Right cardiac atrium (tissue), 5 donors: ENCODE measurements at regions not wholly inside any gene's neighbourhood (a gene's known extent, or its start where the extent isn't known, plus 50 kb on each side); places are given as distances from the start of the nearest gene placed in this dataset.

Experiments
- ATAC-seq, 2 donors: fragments of 200-7000 bp; cut with Tn5 transposase; one replicate each; pipeline versions ENCODE4 v1.8.0 to v1.9.1; 2020; ENCODE audit warnings: moderate library complexity in 2 of 2, mild to moderate bottlenecking in 1 of 2
- DNase-seq, 3 donors: peaks; one replicate each; pipeline ENCODE4 v3.0.0-alpha.2; 2020
- H3K27ac ChIP-seq: one replicate; pipeline ENCODE4 v1.5.1; 2013; ENCODE audit warnings: mild to moderate bottlenecking, low read length, control low read depth, moderate library complexity
- H3K27me3 ChIP-seq: one replicate; pipeline ENCODE4 v1.6.1; 2013; ENCODE audit not compliant: control insufficient read depth, insufficient read depth
- H3K4me1 ChIP-seq: one replicate; pipeline ENCODE4 v1.6.1; 2013; ENCODE audit warnings: low read length; ENCODE audit not compliant: control insufficient read depth, insufficient read depth
- H3K4me3 ChIP-seq: one replicate; pipeline ENCODE4 v1.5.1; 2013; ENCODE audit warnings: low read length, control low read depth
- H3K9me3 ChIP-seq: one replicate; pipeline ENCODE4 v1.6.1; 2013; ENCODE audit warnings: low read length; ENCODE audit not compliant: control insufficient read depth
- WGBS: extraction: QIAGEN DNeasy Blood & Tissue Kit; methylation state at CpG from one replicate; pipeline ENCODE4 v1.1.7; 2013; 5-methylcytosine and 5-hydroxymethylcytosine counted together
- intact Hi-C, 4 donors: fragments of 100-400 bp; cut with DNase I; formaldehyde crosslinking; loops; one replicate each; pipeline versions ENCODE4 v1.11.0 to v1.14.0; 2022 to 2023
- donor health status: healthy with polysubstance abuse.
- donor health status: DM: no; HTN: yes; CAD: no.
- donor health status: DM: no; HTN: no; CAD: no.
- donor health status: DM: no; HTN: yes; CAD: no; lungs with severe emphysema.
- donor health status: DM: yes; HTN: yes; CAD: no.

DNA sequence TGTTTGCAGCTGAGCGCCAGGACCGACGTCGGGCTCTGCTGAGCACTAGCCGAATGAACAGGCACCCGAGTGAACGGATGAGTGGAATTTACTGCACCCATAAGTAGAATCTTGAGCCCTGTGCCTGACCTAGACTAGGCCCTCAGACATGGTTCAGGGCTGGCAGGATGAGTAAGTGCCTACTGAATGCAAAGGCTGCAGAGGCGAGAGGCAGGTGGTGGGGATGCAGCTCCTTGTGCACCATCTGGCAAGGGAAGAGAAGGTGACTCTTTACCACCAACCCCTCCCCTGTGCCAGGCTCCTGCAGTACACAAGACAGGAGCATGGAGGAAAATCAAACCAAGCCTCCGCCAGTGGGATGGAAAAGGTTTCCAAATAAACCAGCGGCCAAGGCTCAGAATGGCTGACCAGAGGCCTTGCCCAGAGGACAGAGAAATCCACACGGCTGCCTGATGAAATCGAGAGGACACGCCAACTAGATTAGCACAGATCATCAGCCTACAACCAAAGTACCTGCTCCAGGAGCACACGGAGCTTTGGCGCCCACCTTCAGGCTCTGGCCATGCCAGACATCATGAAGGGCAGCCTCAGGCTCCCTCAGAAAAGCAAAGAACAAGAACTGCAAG is 141.7 kb upstream of the IQSEC1 start:
- Histone ChIP-seq H3K4me1 (no peaks in the 10 kb centered on the region), H3K27ac (no peak overlapping the region), H3K27me3 (no peaks in the 10 kb centered on the region), H3K9me3 (no peaks in the 10 kb centered on the region), H3K4me3 (no peak overlapping the region)
- DNase-seq (no peak), ATAC-seq (no peak)
- WGBS = 92% methylated on average over 15 of the region's 15 CpGs
- intact Hi-C loops = no loop called here

DNA sequence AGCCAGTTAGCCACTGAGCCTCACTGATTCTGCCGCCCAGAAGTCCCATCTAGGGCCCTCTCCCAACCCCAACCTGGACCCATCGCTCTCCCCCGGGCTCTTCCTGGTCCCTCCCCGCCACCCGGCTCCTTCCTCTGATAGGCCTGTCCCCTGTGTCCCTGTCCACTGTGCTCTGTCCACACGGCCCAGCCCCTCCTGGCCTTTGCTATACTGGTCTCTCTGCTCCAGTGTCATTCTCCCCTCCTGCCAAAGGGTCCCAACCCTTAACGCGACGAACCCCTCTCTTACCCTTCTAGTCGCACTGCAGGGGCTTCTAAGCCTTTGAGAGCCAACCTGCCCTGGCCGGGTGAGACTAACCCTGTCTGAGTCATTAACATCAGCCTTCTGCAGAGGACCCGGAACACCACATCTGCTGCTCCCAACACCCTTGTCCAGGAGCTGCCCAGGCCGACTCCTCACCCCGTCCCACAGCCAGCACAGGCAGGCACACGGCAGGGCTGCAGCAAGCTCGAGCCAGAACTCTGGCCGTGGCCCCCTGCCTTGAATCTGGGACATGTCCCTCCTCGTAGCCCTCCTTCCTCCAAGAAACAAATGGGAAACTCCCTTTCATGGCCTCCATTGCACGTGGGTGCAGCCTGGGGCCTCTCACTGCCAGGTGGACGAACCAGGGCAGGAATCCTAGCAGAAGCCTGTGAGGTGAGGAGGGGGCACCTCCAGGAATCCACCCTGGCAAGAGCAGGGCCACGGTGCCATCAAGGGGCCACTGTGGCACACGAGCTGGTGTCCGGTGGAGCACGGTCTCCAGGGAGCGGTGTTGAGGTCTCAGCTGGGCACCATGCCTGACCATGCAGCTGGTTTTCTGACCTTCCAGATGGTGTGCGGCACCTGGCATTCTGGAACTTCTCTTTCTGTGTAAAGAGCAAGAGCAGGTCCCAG is 140.9 kb upstream of the IQSEC1 start:
- ATAC-seq = no peak
- no peak overlapping the region for H3K27ac ChIP-seq
- H3K27me3 ChIP-seq = no peaks in the 10 kb centered on the region
- WGBS = 87% methylated on average over 26 of the region's 26 CpGs
- H3K4me1 ChIP-seq = no peaks in the 10 kb centered on the region
- DNase-seq = peak in 1 of 3 donors; percentile 40
- no peaks in the 10 kb centered on the region for H3K9me3 ChIP-seq
- no peak overlapping the region for H3K4me3 ChIP-seq
- intact Hi-C loops = no loop called here

DNA sequence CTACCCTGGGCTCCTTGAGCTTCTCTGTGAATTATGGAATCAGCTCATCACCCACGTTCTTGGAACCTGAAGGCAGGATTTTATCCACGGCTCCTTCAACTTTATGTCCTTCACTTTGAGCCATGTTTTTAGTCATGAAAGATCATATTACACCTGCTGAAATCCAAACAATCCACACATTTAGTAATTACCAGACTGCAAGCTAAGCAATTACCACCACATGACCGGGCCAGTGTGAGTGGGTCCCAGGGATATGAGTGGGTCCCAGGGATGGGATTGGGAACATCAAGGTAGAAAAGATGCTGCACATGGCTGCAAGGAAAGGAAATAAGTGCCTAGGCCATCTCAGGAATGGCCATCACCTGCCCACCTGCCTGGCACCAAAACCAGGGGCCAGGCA is 140.3 kb upstream of the IQSEC1 start:
- WGBS = 90% methylated on average over 3 of the region's 3 CpGs
- Histone ChIP-seq H3K9me3 (no peaks in the 10 kb centered on the region), H3K27ac (no peak overlapping the region), H3K4me1 (no peaks in the 10 kb centered on the region), H3K27me3 (no peaks in the 10 kb centered on the region), H3K4me3 (no peak overlapping the region)
- DNase-seq = no peak
- ATAC-seq = no peak
- intact Hi-C loops = no loop called here

DNA sequence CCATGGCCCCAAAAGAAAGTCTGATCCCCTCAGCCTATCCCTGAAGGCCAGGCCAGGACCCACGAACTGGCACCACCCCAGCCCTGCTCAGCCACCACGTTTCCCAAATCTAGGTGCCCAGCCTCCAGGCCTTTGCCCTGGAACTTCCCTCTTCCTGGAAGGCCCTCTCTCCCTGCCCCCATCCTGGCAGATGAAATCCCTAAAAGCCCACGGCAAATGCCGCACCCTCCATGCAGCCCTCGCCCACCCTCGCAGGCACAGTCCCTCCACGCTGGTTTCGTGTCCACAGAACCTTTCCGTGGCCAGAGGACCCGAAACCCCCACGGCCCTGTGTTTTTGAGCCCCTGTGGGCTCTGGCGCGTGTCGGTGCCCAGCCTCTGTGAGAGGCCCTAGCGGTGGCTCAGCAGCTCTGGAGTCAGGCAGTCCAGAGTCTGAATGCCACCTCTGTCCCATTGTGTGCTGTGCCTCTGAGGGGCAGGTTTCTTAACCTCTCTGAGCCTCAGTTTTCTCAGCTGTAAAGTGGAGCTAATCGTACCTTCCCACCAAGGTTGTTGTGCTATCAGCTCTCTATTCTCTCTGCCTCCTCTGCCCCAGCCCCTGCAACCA is 138.5 kb upstream of the IQSEC1 start:
- Histone ChIP-seq H3K27me3 (no peaks in the 10 kb centered on the region), H3K4me1 (no peaks in the 10 kb centered on the region), H3K27ac (no peak overlapping the region), H3K4me3 (no peak overlapping the region), H3K9me3 (no peaks in the 10 kb centered on the region)
- intact Hi-C loops = no loop called here
- peak in 1 of 3 donors; percentile 21 for DNase-seq
- no peak for ATAC-seq
- 84% methylated on average over 16 of the region's 16 CpGs for WGBS

DNA sequence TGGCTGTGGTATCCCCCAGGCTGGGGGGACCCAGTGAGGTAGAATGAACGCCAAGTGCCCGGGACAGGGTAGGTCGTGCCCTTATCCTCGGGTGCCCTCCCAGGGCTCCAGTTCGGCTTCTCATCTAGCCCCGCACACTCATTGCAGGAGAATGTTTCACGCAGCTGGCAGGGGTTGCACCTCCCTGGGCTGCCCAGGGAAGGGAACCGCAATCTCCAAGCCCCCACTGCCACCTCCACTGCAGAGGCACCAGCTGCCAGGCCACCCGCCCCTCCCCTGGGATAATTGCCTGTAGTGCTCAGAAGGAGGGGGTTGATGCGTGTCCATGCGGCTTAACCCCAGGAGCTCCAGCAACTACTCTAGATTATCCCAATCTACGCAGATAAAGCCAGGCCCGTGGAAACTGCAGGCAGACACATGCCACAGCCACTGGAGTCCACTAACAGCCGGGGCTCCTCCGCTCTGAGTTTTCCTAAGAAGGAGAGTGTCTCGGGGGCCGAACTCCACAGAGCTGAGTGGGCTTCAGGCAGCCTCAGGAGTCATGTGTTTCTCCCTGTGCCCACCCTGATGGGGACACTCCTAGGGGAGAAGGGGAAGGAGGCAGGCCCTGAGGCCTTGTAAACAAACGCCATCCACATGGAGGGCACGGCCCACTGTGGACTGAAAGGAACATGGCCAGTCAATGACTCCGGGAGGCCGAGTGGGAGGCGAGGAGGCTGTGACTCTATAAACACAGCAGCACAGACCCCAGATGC is 137.2 kb upstream of the IQSEC1 start:
- WGBS = 73% methylated on average over 22 of the region's 22 CpGs
- Histone ChIP-seq H3K9me3 (no peaks in the 10 kb centered on the region), H3K27ac (no peak overlapping the region), H3K4me1 (no peaks in the 10 kb centered on the region), H3K27me3 (no peaks in the 10 kb centered on the region), H3K4me3 (no peak overlapping the region)
- DNase-seq = peak in 1 of 3 donors; percentile 24
- intact Hi-C loops = no loop called here
- no peak for ATAC-seq

DNA sequence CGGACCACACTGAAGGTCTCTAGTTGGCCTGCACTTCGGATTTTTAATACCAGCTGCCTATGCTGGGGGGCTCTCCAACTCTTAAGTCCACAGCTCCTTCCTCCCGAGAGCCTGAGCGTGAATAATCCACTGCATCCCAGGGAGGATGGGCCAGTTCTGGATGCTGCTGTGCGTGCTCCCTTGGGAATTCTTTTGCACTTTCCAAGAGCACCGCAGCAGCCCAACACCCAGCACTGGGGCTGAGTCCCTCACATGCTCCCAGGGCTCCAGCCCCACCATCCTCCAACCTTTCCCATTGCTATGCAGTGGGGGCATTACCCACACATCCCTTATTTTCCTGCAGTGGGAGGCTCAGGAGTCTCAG is 136.4 kb upstream of the IQSEC1 start:
- Histone ChIP-seq H3K4me1 (no peaks in the 10 kb centered on the region), H3K27me3 (no peaks in the 10 kb centered on the region), H3K9me3 (no peaks in the 10 kb centered on the region), H3K27ac (no peak overlapping the region), H3K4me3 (no peak overlapping the region)
- ATAC-seq (no peak), DNase-seq (no peak)
- intact Hi-C loops = no loop called here
- 77% methylated on average over 6 of the region's 6 CpGs for WGBS

DNA sequence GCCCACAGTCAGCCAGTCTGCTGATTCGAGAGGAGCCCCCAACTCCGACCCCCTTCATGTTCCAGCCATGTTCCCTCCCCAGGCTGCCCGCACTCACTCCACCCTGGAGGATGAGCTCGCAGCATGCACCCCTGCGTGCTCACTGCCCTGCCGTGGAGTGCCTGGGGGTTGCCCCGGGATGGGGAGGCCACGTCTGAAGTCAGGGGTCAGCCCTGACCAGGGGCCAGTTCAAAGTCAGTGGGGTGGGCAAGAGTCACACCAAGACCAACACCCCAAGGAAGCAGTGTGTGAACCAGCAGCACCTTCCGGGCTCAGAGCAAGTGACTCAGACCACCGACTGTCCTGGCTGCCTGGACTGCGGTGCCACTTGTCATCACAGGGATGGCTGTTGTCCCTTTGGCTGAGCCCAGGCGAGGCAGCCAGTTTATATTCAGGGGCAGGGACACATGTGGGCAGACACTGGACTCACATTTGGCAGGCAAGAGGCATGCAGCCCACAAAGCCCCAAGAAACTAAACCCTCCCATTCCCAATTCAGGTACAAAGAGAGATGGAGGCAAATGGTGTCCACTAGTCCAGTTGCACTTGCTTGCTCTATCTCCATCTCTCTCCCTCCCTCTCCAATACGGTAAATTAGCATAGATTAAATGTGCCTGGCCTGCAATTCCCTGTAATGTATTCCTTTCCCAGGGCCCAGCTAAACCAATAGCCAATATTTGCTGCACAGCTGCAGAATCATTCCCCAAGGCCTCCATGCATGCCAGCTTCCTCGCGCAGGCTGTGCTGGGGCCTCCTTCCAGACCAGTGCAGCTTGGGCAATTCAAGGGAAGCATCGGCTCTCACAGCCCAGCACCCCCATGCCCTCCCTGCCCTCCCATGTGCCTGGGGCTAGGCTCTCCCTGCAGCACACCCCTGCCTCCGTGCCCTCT is 135.7 kb upstream of the IQSEC1 start:
- ATAC-seq (no peak), DNase-seq (no peak)
- WGBS = 81% methylated on average over 17 of the region's 17 CpGs
- no peaks in the 10 kb centered on the region for H3K9me3 ChIP-seq
- intact Hi-C loops = no loop called here
- no peak overlapping the region for H3K27ac ChIP-seq
- no peaks in the 10 kb centered on the region for H3K4me1 ChIP-seq
- no peaks in the 10 kb centered on the region for H3K27me3 ChIP-seq
- no peak overlapping the region for H3K4me3 ChIP-seq

DNA sequence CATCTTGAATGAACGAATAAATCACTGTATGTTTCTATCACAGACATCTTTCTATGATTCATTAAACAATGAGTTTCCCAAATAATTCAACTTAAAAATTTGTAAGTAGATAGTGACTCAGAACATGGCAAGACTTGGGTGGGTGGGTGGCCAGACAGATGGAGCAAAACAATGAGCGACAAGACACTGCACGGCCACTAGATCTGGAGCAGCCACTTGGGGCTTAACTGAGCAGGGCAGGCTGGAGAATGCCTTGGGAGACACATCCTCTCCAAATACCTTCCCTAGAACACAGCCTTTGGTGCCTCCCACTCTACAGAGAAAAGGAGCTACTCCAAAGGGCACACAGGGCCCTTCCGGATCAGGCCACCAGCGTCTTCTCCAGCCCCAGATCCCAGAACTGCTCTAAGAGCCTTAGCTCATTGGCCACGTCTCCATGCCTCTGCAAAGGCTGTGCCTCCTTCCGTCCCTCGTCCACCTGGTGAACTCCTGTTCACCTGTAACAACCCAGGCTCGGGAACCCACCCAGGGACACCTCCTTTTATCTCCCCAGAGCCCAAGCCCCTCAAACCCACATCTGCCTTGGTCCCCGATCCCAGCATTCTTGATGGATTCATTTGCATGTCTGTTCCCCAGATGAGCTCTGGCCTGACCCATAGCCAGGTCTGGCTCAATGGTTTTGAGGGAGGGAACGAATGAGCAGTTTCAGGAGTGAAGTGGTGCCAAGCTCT is 134.9 kb upstream of the IQSEC1 start:
- Histone ChIP-seq H3K27ac (no peak overlapping the region), H3K4me1 (no peaks in the 10 kb centered on the region), H3K9me3 (no peaks in the 10 kb centered on the region), H3K4me3 (no peak overlapping the region), H3K27me3 (no peaks in the 10 kb centered on the region)
- intact Hi-C loops = no loop called here
- ATAC-seq (no peak), DNase-seq (no peak)
- 84% methylated on average over 11 of the region's 11 CpGs for WGBS

DNA sequence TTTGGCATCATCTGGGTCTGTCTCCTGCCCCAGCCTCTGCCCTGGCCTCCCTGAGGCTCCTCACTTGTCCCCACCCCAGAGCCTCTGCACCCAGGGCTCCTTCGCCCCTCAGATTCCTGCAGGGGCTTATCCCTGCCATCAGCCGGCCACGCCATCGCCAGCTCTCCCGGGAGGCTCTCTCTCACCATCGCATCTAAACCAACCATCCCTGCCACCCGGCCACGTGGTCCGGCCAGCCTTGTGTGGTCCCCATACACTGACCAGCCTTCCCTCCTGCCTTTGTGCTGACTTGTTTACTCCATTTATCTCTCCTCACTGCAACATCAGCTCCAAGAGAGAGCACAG is 134.3 kb upstream of the IQSEC1 start:
- Histone ChIP-seq H3K9me3 (no peaks in the 10 kb centered on the region), H3K4me3 (no peak overlapping the region), H3K27ac (no peak overlapping the region), H3K27me3 (no peaks in the 10 kb centered on the region), H3K4me1 (no peaks in the 10 kb centered on the region)
- 86% methylated on average over 9 of the region's 9 CpGs for WGBS
- intact Hi-C loops = no loop called here
- no peak for DNase-seq
- no peak for ATAC-seq
